H9 (cell line): ENCODE measurements at regions not wholly inside any gene's neighbourhood (a gene's known extent, or its start where the extent isn't known, plus 50 kb on each side); places are given as distances from the start of the nearest gene placed in this dataset.

Experiments used
- DNase-seq: peaks from one replicate; pipeline ENCODE4 v3.0.0-alpha.2; 2017
- H2AFZ ChIP-seq: one replicate; pipeline ENCODE4 v1.6.1; 2013; ENCODE audit warnings: mild to moderate bottlenecking, low read length, control low read depth, moderate library complexity
- H2AK5ac ChIP-seq: 2 replicates; pipeline ENCODE4 v1.6.1; 2013; ENCODE audit warnings: low read length, control low read depth, mixed read lengths; ENCODE audit not compliant: insufficient read length
- H2BK120ac ChIP-seq: one replicate; pipeline ENCODE4 v1.6.1; 2013; ENCODE audit warnings: low read depth, mild to moderate bottlenecking, low read length, control low read depth, inconsistent platforms; ENCODE audit not compliant: poor library complexity, severe bottlenecking
- H2BK12ac ChIP-seq: 2 replicates; pipeline ENCODE4 v1.6.1; 2013; ENCODE audit warnings: low read length, control low read depth, mixed read lengths, low read depth; ENCODE audit not compliant: insufficient read length
- H2BK15ac ChIP-seq: 2 replicates; pipeline ENCODE4 v1.6.1; 2013; ENCODE audit warnings: low read depth, low read length, control low read depth
- H2BK20ac ChIP-seq: one replicate; pipeline ENCODE4 v1.6.1; 2013; ENCODE audit warnings: low read depth, mild to moderate bottlenecking, low read length, control low read depth, inconsistent platforms; ENCODE audit not compliant: poor library complexity, severe bottlenecking
- H2BK5ac ChIP-seq: 2 replicates; pipeline ENCODE4 v1.6.1; 2013; ENCODE audit warnings: low read length, control low read depth, mixed read lengths; ENCODE audit not compliant: insufficient read length
- H3K14ac ChIP-seq: 2 replicates; pipeline ENCODE4 v1.6.1; 2013; ENCODE audit warnings: low read length, control low read depth; ENCODE audit not compliant: insufficient read depth
- H3K18ac ChIP-seq: 2 replicates; pipeline ENCODE4 v1.6.1; 2013; ENCODE audit warnings: low read depth, mild to moderate bottlenecking, mixed read lengths, low read length, control low read depth; ENCODE audit not compliant: insufficient read length
- H3K23ac ChIP-seq: 2 replicates; pipeline ENCODE4 v1.6.1; 2013; ENCODE audit warnings: low read length, control low read depth, mixed read lengths, low read depth; ENCODE audit not compliant: insufficient read length
- H3K23me2 ChIP-seq: 2 replicates; pipeline ENCODE4 v1.6.1; 2013; ENCODE audit warnings: low read depth, mild to moderate bottlenecking, mixed read lengths, low read length, control low read depth; ENCODE audit not compliant: insufficient read length, poor library complexity, severe bottlenecking
- H3K27ac ChIP-seq: 2 replicates; pipeline ENCODE4 v1.5.1; 2013; ENCODE audit warnings: low read length, control low read depth, mixed read lengths, low read depth; ENCODE audit not compliant: insufficient read length
- H3K27me3 ChIP-seq: 2 replicates; pipeline ENCODE4 v1.6.1; 2013; ENCODE audit warnings: low read length, control low read depth, inconsistent platforms; ENCODE audit not compliant: insufficient read depth
- H3K4ac ChIP-seq: 2 replicates; pipeline ENCODE4 v1.6.1; 2013; ENCODE audit warnings: low read depth, mild to moderate bottlenecking, control low read depth, inconsistent platforms, low read length, moderate library complexity
- H3K4me1 ChIP-seq: 2 replicates; pipeline ENCODE4 v1.6.1; 2013; ENCODE audit warnings: low read length, control low read depth, inconsistent platforms; ENCODE audit not compliant: insufficient read depth
- H3K4me2 ChIP-seq: 2 replicates; pipeline ENCODE4 v1.6.1; 2013; ENCODE audit warnings: low read length, control low read depth, mixed read lengths; ENCODE audit not compliant: insufficient read length, insufficient read depth
- H3K56ac ChIP-seq: 2 replicates; pipeline ENCODE4 v1.6.1; 2013; ENCODE audit warnings: low read depth, mild to moderate bottlenecking, mixed read lengths, low read length, control low read depth; ENCODE audit not compliant: insufficient read length
- H3K79me1 ChIP-seq: 2 replicates; pipeline ENCODE4 v1.6.1; 2013; ENCODE audit warnings: low read depth, mild to moderate bottlenecking, moderate library complexity, low read length, control low read depth, inconsistent platforms; ENCODE audit not compliant: insufficient read depth, poor library complexity, severe bottlenecking
- H3K79me2 ChIP-seq: 2 replicates; pipeline ENCODE4 v1.6.1; 2013; ENCODE audit warnings: low read length, control low read depth, inconsistent platforms; ENCODE audit not compliant: insufficient read depth
- H3K9ac ChIP-seq: 2 replicates; pipeline ENCODE4 v1.6.1; 2013; ENCODE audit warnings: low read length, control low read depth, mixed read lengths; ENCODE audit not compliant: insufficient read length; ENCODE audit errors: extremely low read depth
- H3K9me3 ChIP-seq: one replicate; pipeline ENCODE4 v1.6.1; 2013; ENCODE audit warnings: low read depth, low read length, inconsistent platforms; ENCODE audit not compliant: control insufficient read depth
- H3T11ph ChIP-seq: one replicate; pipeline ENCODE4 v1.6.1; 2013; ENCODE audit warnings: mild to moderate bottlenecking, low read length, control low read depth, inconsistent platforms
- H4K20me1 ChIP-seq: one replicate; pipeline ENCODE4 v1.6.1; 2013; ENCODE audit not compliant: control insufficient read depth, insufficient read length, insufficient read depth
- H4K5ac ChIP-seq: 2 replicates; pipeline ENCODE4 v1.6.1; 2013; ENCODE audit warnings: low read depth, mild to moderate bottlenecking, mixed read lengths, low read length, control low read depth; ENCODE audit not compliant: insufficient read length
- H4K8ac ChIP-seq: replicated peaks from 2 replicates; pipeline ENCODE4 v1.6.1; 2013; ENCODE audit warnings: low read length, control low read depth, mixed read lengths, low read depth; ENCODE audit not compliant: insufficient read length
- H4K91ac ChIP-seq: 2 replicates; pipeline ENCODE4 v1.6.1; 2013; ENCODE audit warnings: low read depth, mild to moderate bottlenecking, moderate library complexity, mixed read lengths, low read length, control low read depth; ENCODE audit not compliant: insufficient read length
- H3K27ac Mint-ChIP-seq, 3 experiments: 2 replicates in 2 of 3; 3 replicates in 1 of 3; pipeline ENCODE4 v1.8.0; 2020 to 2021; ENCODE audit warnings: mixed read lengths in 3 of 3, mild to moderate bottlenecking in 1 of 3, moderate library complexity in 1 of 3
- H3K27me3 Mint-ChIP-seq: 2 replicates; pipeline ENCODE4 v1.8.0; 2021; ENCODE audit warnings: low read depth, mild to moderate bottlenecking, moderate library complexity, mixed read lengths
- H3K36me3 Mint-ChIP-seq, 3 experiments: 2 replicates in 2 of 3; 3 replicates in 1 of 3; pipeline ENCODE4 v1.8.0; 2020 to 2021; ENCODE audit warnings: low read depth in 3 of 3, mixed read lengths in 3 of 3; ENCODE audit not compliant: insufficient read depth in 1 of 3
- H3K4me1 Mint-ChIP-seq, 2 experiments: 2 replicates each; pipeline ENCODE4 v1.8.0; 2020; ENCODE audit warnings: mixed read lengths in 2 of 2
- H3K4me3 Mint-ChIP-seq, 2 experiments: 2 replicates in 1 of 2; 3 replicates in 1 of 2; pipeline ENCODE4 v1.8.0; 2020 to 2021; ENCODE audit warnings: mild to moderate bottlenecking in 2 of 2, mixed read lengths in 2 of 2, moderate library complexity in 1 of 2
- H3K9me3 Mint-ChIP-seq, 2 experiments: 2 replicates in 1 of 2; 3 replicates in 1 of 2; pipeline ENCODE4 v1.8.0; 2020; ENCODE audit warnings: mild to moderate bottlenecking in 2 of 2, mixed read lengths in 2 of 2, moderate library complexity in 1 of 2
- WGBS: extraction: QIAGEN DNeasy Blood & Tissue Kit; methylation state at CpG from one replicate; pipeline ENCODE4 v1.1.7; 2013; ENCODE audit warnings: missing lambda C conversion rate, low lambda C conversion rate, mixed read lengths; ENCODE audit not compliant: insufficient read length; ENCODE audit errors: extremely low coverage; 5-methylcytosine and 5-hydroxymethylcytosine counted together
- TF ChIP-seq, protein P1 (sequence below): fragments of 200-600 bp; sonication (generic); conservative IDR thresholded peaks from 3 replicates; pipeline ENCODE4 v1.8.0; 2021; ENCODE audit warnings: antibody characterized with exemption, mild to moderate bottlenecking

- H2BK12ac ChIP-seq: no peak overlapping the region
- H3T11ph ChIP-seq: no peak overlapping the region
- peaks cover 58 to 59% of the 10 kb centered on the region in 2 experiments for H3K9me3 Mint-ChIP-seq
- no peak overlapping the region for H2AK5ac ChIP-seq
- H3K4me1 Mint-ChIP-seq: no peaks in the 10 kb centered on the region
- no peaks in the 10 kb centered on the region for H3K27me3 Mint-ChIP-seq
- no peak overlapping the region for H3K56ac ChIP-seq
- no peak overlapping the region for H2AFZ ChIP-seq
- H3K9ac ChIP-seq: no peak overlapping the region
- no peak overlapping the region for H3K27ac Mint-ChIP-seq
- no peak overlapping the region for H4K8ac ChIP-seq
- no peak overlapping the region for H3K4me2 ChIP-seq
- no peaks in the 10 kb centered on the region for H3K23me2 ChIP-seq
- H3K79me1 ChIP-seq: no peaks in the 10 kb centered on the region
- no peaks in the 10 kb centered on the region for H4K20me1 ChIP-seq
- H3K4me1 ChIP-seq: no peaks in the 10 kb centered on the region
- no peak overlapping the region for H2BK20ac ChIP-seq
- no peak overlapping the region for H3K18ac ChIP-seq
- 0 out of 7 replicates have a peak, but pooled peaks cover 0 to 2% (median 0%) of the 10 kb centered on the region in 3 experiments for H3K36me3 Mint-ChIP-seq
- no peak overlapping the region for H3K4ac ChIP-seq
- no peak overlapping the region for H4K91ac ChIP-seq
- no peak overlapping the region for H3K4me3 Mint-ChIP-seq
- H2BK120ac ChIP-seq: no peak overlapping the region
- TF ChIP-seq, protein P1, sequence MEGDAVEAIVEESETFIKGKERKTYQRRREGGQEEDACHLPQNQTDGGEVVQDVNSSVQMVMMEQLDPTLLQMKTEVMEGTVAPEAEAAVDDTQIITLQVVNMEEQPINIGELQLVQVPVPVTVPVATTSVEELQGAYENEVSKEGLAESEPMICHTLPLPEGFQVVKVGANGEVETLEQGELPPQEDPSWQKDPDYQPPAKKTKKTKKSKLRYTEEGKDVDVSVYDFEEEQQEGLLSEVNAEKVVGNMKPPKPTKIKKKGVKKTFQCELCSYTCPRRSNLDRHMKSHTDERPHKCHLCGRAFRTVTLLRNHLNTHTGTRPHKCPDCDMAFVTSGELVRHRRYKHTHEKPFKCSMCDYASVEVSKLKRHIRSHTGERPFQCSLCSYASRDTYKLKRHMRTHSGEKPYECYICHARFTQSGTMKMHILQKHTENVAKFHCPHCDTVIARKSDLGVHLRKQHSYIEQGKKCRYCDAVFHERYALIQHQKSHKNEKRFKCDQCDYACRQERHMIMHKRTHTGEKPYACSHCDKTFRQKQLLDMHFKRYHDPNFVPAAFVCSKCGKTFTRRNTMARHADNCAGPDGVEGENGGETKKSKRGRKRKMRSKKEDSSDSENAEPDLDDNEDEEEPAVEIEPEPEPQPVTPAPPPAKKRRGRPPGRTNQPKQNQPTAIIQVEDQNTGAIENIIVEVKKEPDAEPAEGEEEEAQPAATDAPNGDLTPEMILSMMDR: peak; percentile 49; the same call in 2 of the 3 replicates
- H3K14ac ChIP-seq: no peak overlapping the region
- no peaks in the 10 kb centered on the region for H3K79me2 ChIP-seq
- DNase-seq: no peak
- no peak overlapping the region for H4K5ac ChIP-seq
- no CpG with 5 or more reads among the region's 2 CpGs for WGBS
- H3K27me3 ChIP-seq: no peaks in the 10 kb centered on the region
- H2BK5ac ChIP-seq: no peak overlapping the region
- H3K23ac ChIP-seq: no peak overlapping the region
- peaks cover 10% of the 10 kb centered on the region for H3K9me3 ChIP-seq
- H2BK15ac ChIP-seq: no peak overlapping the region
- no peak overlapping the region for H3K27ac ChIP-seq
Observed at GRCh38 chrX:80282535-80282934, 137.7 kb upstream of the TENT5D start.
